HG03108 (cell line): ENCODE measurements at regions not wholly inside any gene's neighbourhood (a gene's known extent, or its start where the extent isn't known, plus 50 kb on each side); places are given as distances from the start of the nearest gene placed in this dataset.
A peak's percentile ranks its signal among the peaks of the same experiment; 100 is the strongest.

Source experiments
- ATAC-seq: cut with Tn5 transposase; IDR thresholded peaks from one replicate; pipeline ENCODE4 v1.9.1; 2021; ENCODE audit warnings: moderate library complexity; ENCODE audit not compliant: unreplicated experiment

- no peak for ATAC-seq
Measured at GRCh38 chr4:176383273-176384077, 63.7 kb downstream of the SPCS3 start.

- no peak for ATAC-seq
Measured at GRCh38 chr4:176385601-176386000, 65.8 kb downstream of the SPCS3 start.

- ATAC-seq: no peak
Measured at GRCh38 chr4:176387571-176387970, 67.8 kb downstream of the SPCS3 start.

GRCh38 chr4:176393306-176394013 lies 73.7 kb downstream of the SPCS3 start:
- ATAC-seq: no peak

- ATAC-seq: no peak
Measured at GRCh38 chr4:176400816-176401461, 81.2 kb downstream of the SPCS3 start.

GRCh38 chr4:176404621-176405020 lies 84.9 kb downstream of the SPCS3 start:
- no peak for ATAC-seq

- ATAC-seq: no peak
Measured at GRCh38 chr4:176406297-176406696, 86.5 kb downstream of the SPCS3 start.

- ATAC-seq: no peak
Measured at GRCh38 chr4:176406736-176407135, 87.0 kb downstream of the SPCS3 start.

- ATAC-seq: no peak
Measured at GRCh38 chr4:176409627-176410026, 89.9 kb downstream of the SPCS3 start.

- no peak for ATAC-seq
Measured at GRCh38 chr4:176413171-176413570, 93.4 kb downstream of the SPCS3 start.

GRCh38 chr4:176422001-176422400 lies 102.2 kb downstream of the SPCS3 start:
- ATAC-seq: no peak

- no peak for ATAC-seq
Measured at GRCh38 chr4:176422511-176422910, 102.7 kb downstream of the SPCS3 start.

GRCh38 chr4:176425035-176425434 lies 105.3 kb downstream of the SPCS3 start:
- ATAC-seq: no peak

- ATAC-seq: no peak
Measured at GRCh38 chr4:176432811-176433540, 113.2 kb downstream of the SPCS3 start.

- no peak for ATAC-seq
Measured at GRCh38 chr4:176433983-176434382, 114.2 kb downstream of the SPCS3 start.

- no peak for ATAC-seq
Measured at GRCh38 chr4:176435901-176436292, 116.1 kb downstream of the SPCS3 start.

- ATAC-seq: peak; percentile 50
Measured at GRCh38 chr4:176436293-176436973, 116.7 kb downstream of the SPCS3 start.

GRCh38 chr4:176437756-176438155 lies 118.0 kb downstream of the SPCS3 start:
- no peak for ATAC-seq

- no peak for ATAC-seq
Measured at GRCh38 chr4:176438401-176438800, 118.6 kb downstream of the SPCS3 start.

GRCh38 chr4:176439611-176440010 lies 119.8 kb downstream of the SPCS3 start:
- no peak for ATAC-seq

GRCh38 chr4:176440698-176441097 lies 120.9 kb downstream of the SPCS3 start:
- no peak for ATAC-seq
